Endothelial cell (in vitro differentiated cells): ENCODE measurements at regions not wholly inside any gene's neighbourhood (a gene's known extent, or its start where the extent isn't known, plus 50 kb on each side); places are given as distances from the start of the nearest gene placed in this dataset.

ENCODE experiments used
- DNase-seq: peaks from one replicate; pipeline ENCODE4 v3.0.0; 2021; ENCODE audit warnings: low spot score
- H3K27ac Mint-ChIP-seq: one replicate; pipeline ENCODE4 v1.8.0; 2021; ENCODE audit warnings: mixed read lengths, inconsistent platforms; ENCODE audit not compliant: unreplicated experiment
- H3K27me3 Mint-ChIP-seq: one replicate; pipeline ENCODE4 v1.8.0; 2021; ENCODE audit warnings: mild to moderate bottlenecking, moderate library complexity, mixed read lengths, inconsistent platforms; ENCODE audit not compliant: unreplicated experiment
- H3K36me3 Mint-ChIP-seq: one replicate; pipeline ENCODE4 v1.8.0; 2021; ENCODE audit warnings: mild to moderate bottlenecking, low read depth, mixed read lengths, inconsistent platforms; ENCODE audit not compliant: unreplicated experiment
- H3K4me1 Mint-ChIP-seq: one replicate; pipeline ENCODE4 v1.8.0; 2021; ENCODE audit warnings: mild to moderate bottlenecking, mixed read lengths, inconsistent platforms; ENCODE audit not compliant: unreplicated experiment
- H3K4me3 Mint-ChIP-seq: one replicate; pipeline ENCODE4 v1.8.0; 2021; ENCODE audit warnings: mild to moderate bottlenecking, mixed read lengths, inconsistent platforms; ENCODE audit not compliant: unreplicated experiment
- H3K9me3 Mint-ChIP-seq: one replicate; pipeline ENCODE4 v1.8.0; 2021; ENCODE audit warnings: mixed read lengths, inconsistent platforms; ENCODE audit not compliant: unreplicated experiment
- TF ChIP-seq, protein P1 (sequence below): fragments of 200-600 bp; sonication (generic); IDR thresholded peaks from one replicate; pipeline ENCODE4 v1.5.0; 2021; ENCODE audit warnings: antibody characterized with exemption; ENCODE audit not compliant: unreplicated experiment

DNA sequence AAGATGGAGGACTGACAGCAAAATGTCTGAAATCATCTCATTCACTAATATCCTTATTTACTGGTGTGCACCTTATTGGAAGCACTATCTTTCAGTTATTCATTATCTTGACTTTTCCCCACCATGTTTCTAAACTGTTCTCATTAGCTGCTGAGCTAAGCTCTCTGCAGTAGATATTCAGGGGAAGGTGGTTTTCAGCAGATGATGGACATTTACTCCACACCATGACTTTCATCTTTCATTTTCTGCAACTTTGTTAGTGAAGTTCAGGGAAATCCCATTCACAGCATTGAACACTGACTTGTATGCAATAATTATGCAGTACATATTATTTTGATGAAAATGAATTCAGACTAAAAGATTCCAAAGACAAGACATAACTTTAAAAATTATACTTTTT is 373.6 kb upstream of the FLRT2 start:
- H3K27me3 Mint-ChIP-seq, result no peaks in the 10 kb centered on the region
- TF ChIP-seq, protein P1, sequence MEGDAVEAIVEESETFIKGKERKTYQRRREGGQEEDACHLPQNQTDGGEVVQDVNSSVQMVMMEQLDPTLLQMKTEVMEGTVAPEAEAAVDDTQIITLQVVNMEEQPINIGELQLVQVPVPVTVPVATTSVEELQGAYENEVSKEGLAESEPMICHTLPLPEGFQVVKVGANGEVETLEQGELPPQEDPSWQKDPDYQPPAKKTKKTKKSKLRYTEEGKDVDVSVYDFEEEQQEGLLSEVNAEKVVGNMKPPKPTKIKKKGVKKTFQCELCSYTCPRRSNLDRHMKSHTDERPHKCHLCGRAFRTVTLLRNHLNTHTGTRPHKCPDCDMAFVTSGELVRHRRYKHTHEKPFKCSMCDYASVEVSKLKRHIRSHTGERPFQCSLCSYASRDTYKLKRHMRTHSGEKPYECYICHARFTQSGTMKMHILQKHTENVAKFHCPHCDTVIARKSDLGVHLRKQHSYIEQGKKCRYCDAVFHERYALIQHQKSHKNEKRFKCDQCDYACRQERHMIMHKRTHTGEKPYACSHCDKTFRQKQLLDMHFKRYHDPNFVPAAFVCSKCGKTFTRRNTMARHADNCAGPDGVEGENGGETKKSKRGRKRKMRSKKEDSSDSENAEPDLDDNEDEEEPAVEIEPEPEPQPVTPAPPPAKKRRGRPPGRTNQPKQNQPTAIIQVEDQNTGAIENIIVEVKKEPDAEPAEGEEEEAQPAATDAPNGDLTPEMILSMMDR, result no peak
- peaks cover 5% of the 10 kb centered on the region for H3K9me3 Mint-ChIP-seq
- no peak overlapping the region for H3K27ac Mint-ChIP-seq
- H3K4me1 Mint-ChIP-seq, result no peaks in the 10 kb centered on the region
- no peak for DNase-seq
- H3K36me3 Mint-ChIP-seq, result no peaks in the 10 kb centered on the region
- no peak overlapping the region for H3K4me3 Mint-ChIP-seq

DNA sequence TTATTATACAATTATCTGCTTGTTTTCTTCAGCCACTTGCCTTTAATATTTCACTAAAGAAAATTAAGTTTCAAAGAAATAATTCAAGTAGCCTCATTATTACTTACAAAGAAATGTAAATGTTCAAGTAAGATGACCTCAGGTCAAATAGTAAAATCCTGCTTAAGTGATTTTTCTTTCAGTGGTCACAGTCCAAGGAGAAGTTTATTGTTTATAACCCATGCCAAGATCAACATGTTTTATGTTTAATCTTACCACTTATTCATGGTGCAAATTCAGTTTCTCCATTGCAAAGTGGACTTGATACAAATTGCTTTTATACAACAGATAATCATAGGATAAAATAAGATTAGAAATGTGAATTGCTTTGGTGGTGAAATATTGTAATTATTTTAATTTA is 370.2 kb upstream of the FLRT2 start:
- no peak for DNase-seq
- TF ChIP-seq, protein P1, result no peak
- Mint-ChIP-seq H3K4me1 (no peaks in the 10 kb centered on the region), H3K36me3 (no peaks in the 10 kb centered on the region), H3K9me3 (peaks cover 5% of the 10 kb centered on the region), H3K27ac (no peak overlapping the region), H3K4me3 (no peak overlapping the region), H3K27me3 (no peaks in the 10 kb centered on the region)

DNA sequence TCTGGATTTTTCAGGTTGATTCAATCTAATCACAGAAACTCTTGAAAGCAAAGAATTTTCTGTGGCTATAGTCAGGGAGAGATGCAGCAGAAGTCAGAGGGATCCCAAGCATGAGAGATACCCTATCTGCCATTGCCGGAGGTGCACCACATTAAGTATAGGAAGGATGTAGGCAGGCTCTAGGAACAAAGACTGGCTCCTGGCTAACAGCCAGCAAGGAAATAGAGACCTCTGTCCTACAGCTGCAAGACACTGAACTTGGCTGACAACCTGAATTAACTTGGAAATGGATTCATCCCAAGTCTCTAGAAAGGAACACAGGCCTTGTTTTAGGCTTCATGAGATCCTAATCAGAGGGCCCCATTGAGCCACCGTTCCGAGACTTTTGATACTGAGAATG is 364.9 kb upstream of the FLRT2 start:
- H3K4me1 Mint-ChIP-seq, result no peaks in the 10 kb centered on the region
- TF ChIP-seq, protein P1, result no peak
- no peak for DNase-seq
- no peaks in the 10 kb centered on the region for H3K9me3 Mint-ChIP-seq
- H3K27me3 Mint-ChIP-seq, result no peaks in the 10 kb centered on the region
- H3K27ac Mint-ChIP-seq, result no peak overlapping the region
- no peaks in the 10 kb centered on the region for H3K36me3 Mint-ChIP-seq
- no peak overlapping the region for H3K4me3 Mint-ChIP-seq

DNA sequence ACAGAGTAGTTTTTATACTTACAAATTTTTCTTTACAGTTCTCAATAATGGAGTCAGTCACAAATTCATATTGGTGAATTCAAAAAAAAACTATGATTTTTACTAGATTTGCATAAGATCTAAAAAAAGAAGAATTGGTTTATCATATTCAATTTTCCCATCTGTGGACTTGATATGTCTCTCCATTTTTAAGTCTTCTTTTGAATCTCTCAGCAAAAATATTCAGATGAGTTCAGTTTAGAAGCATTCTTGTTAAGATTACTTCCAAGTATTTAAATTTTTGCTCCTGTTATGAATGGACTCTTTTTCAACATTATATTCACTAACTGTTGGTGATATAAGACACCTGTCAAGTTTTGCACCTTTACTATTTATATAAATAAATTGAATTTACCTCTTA is 360.6 kb upstream of the FLRT2 start:
- no peaks in the 10 kb centered on the region for H3K36me3 Mint-ChIP-seq
- H3K27ac Mint-ChIP-seq, result no peak overlapping the region
- no peak overlapping the region for H3K4me3 Mint-ChIP-seq
- no peaks in the 10 kb centered on the region for H3K27me3 Mint-ChIP-seq
- H3K4me1 Mint-ChIP-seq, result no peaks in the 10 kb centered on the region
- no peaks in the 10 kb centered on the region for H3K9me3 Mint-ChIP-seq
- TF ChIP-seq, protein P1, result no peak
- DNase-seq, result no peak

DNA sequence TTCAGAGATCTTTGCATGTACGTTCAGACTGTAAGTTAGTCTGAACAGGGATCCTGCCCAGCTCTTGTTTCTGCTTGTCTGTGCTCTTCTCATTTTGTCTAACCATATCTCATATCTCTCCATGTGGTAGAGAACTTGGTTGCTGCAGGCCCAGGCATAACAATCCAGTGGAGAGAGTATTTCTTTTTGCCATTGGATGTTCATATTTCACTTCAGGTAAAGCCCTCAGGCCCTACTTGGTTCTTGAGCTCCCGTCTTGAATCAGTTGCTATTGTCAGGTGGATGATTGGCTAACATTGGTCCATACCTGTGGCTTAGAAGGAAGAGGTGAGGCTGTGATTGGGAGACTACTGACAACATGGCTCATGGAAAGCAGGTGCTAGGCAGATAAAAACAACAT is 357.7 kb upstream of the FLRT2 start:
- H3K27ac Mint-ChIP-seq, result no peak overlapping the region
- H3K4me1 Mint-ChIP-seq, result no peaks in the 10 kb centered on the region
- TF ChIP-seq, protein P1, result no peak
- no peaks in the 10 kb centered on the region for H3K27me3 Mint-ChIP-seq
- no peak for DNase-seq
- H3K4me3 Mint-ChIP-seq, result no peak overlapping the region
- no peaks in the 10 kb centered on the region for H3K36me3 Mint-ChIP-seq
- H3K9me3 Mint-ChIP-seq, result no peaks in the 10 kb centered on the region
